H1 (cell line): ENCODE measurements at regions not wholly inside any gene's neighbourhood (a gene's known extent, or its start where the extent isn't known, plus 50 kb on each side); places are given as distances from the start of the nearest gene placed in this dataset.

Experiments
- CTCF ChIA-PET: fragments of 300-600 bp; sonication (Branson Sonifier 250); formaldehyde crosslinking; loops from one replicate; lab custom pipeline; 2021; ENCODE audit not compliant: partially characterized antibody; lab: Charles Lee
- POLR2A ChIA-PET: fragments of 300-600 bp; sonication (Branson Sonifier 250); formaldehyde crosslinking; loops from one replicate; lab custom pipeline; 2021; ENCODE audit warnings: inconsistent platforms; ENCODE audit not compliant: partially characterized antibody; lab: Charles Lee
- DNase-seq, 2 experiments: peaks; one replicate each; pipeline versions ENCODE4 v3.0.0 to v3.0.0-alpha.2; 2010 to 2022; ENCODE audit warnings: low spot score in 2 of 2, low read depth in 1 of 2, mixed read lengths in 1 of 2
- FAIRE-seq: peaks from 2 replicates; lab custom pipeline; 2011; peaks lifted over from hg19 to GRCh38; lab: Jason Lieb, UNC
- H2AFZ ChIP-seq: 2 replicates; pipeline ENCODE4 v1.8.1; 2012; ENCODE audit warnings: low read length, inconsistent platforms
- H2AK5ac ChIP-seq: 2 replicates; pipeline ENCODE4 v1.6.1; 2013; ENCODE audit warnings: low read depth, low read length
- H2BK120ac ChIP-seq: replicated peaks from 2 replicates; pipeline ENCODE3; 2013; ENCODE audit warnings: low read depth, low read length, inconsistent platforms
- H2BK12ac ChIP-seq: 2 replicates; pipeline ENCODE4 v1.6.1; 2013; ENCODE audit warnings: low read depth, low read length
- H2BK15ac ChIP-seq: 2 replicates; pipeline ENCODE4 v1.6.1; 2013; ENCODE audit warnings: low read length
- H2BK20ac ChIP-seq: 2 replicates; pipeline ENCODE4 v1.6.1; 2013; ENCODE audit warnings: low read length
- H2BK5ac ChIP-seq: 2 replicates; pipeline ENCODE4 v1.6.1; 2013; ENCODE audit warnings: low read depth, low read length
- H3K14ac ChIP-seq: 2 replicates; pipeline ENCODE4 v1.6.1; 2013; ENCODE audit warnings: inconsistent platforms; ENCODE audit not compliant: insufficient read length
- H3K18ac ChIP-seq: 2 replicates; pipeline ENCODE4 v1.6.1; 2013; ENCODE audit warnings: low read length; ENCODE audit errors: extremely low read depth
- H3K23ac ChIP-seq: 2 replicates; pipeline ENCODE4 v1.6.1; 2013; ENCODE audit warnings: inconsistent platforms; ENCODE audit not compliant: insufficient read length
- H3K23me2 ChIP-seq: 2 replicates; pipeline ENCODE4 v1.6.1; 2013; ENCODE audit warnings: low read depth, low read length
- H3K27ac ChIP-seq: 2 replicates; pipeline ENCODE4 v1.6.1; 2011; ENCODE audit warnings: low read depth, low read length, inconsistent platforms
- H3K27me3 ChIP-seq, 4 experiments: replicated peaks in 1 of 4; 1 replicate in 1 of 4; 2 replicates in 3 of 4; pipeline versions ENCODE4 v1.6.1 to v1.8.1; 2011 to 2013; ENCODE audit warnings: low read length in 3 of 4, mild to moderate bottlenecking in 3 of 4, inconsistent platforms in 2 of 4, mixed read lengths in 2 of 4, moderate library complexity in 1 of 4; ENCODE audit not compliant: control insufficient read depth in 3 of 4, insufficient read depth in 3 of 4; ENCODE audit errors: extremely low read depth in 1 of 4
- H3K36me3 ChIP-seq, 4 experiments: 2 replicates each; pipeline versions ENCODE4 v1.6.1 to v1.8.1; 2011 to 2013; ENCODE audit warnings: mild to moderate bottlenecking in 4 of 4, low read length in 3 of 4, moderate library complexity in 2 of 4, control low read depth in 1 of 4, inconsistent platforms in 1 of 4; ENCODE audit not compliant: insufficient read depth in 4 of 4, control insufficient read depth in 2 of 4
- H3K4ac ChIP-seq: replicated peaks from 2 replicates; pipeline ENCODE3; 2013; ENCODE audit warnings: low read length, low read depth, mixed read lengths, inconsistent platforms; ENCODE audit not compliant: insufficient read length
- H3K4me1 ChIP-seq, 4 experiments: replicated peaks in 1 of 4; 1 replicate in 1 of 4; 2 replicates in 3 of 4; pipeline versions ENCODE4 v1.6.1 to v1.8.1; 2011 to 2013; ENCODE audit warnings: low read length in 3 of 4, inconsistent platforms in 2 of 4, mixed read lengths in 1 of 4; ENCODE audit not compliant: insufficient read depth in 4 of 4, control insufficient read depth in 3 of 4
- H3K4me2 ChIP-seq, 2 experiments: 2 replicates each; pipeline versions ENCODE4 v1.6.1 to v1.8.1; 2011 to 2013; ENCODE audit warnings: low read depth in 2 of 2, low read length in 2 of 2, control low read depth in 1 of 2, inconsistent platforms in 1 of 2, mild to moderate bottlenecking in 1 of 2; ENCODE audit not compliant: insufficient read depth in 1 of 2
- H3K4me3 ChIP-seq, 4 experiments: fragments of 200-600, 300-600 bp in 1 of 4; sonication (generic), shearing (Covaris generic), sonication (Bioruptor Twin) in 1 of 4; 2 replicates each; pipeline versions ENCODE4 v1.5.1 to v1.8.1; 2011 to 2016; ENCODE audit warnings: low read length in 4 of 4, low read depth in 3 of 4, control low read depth in 2 of 4, inconsistent platforms in 2 of 4, mild to moderate bottlenecking in 2 of 4, mixed read lengths in 1 of 4, moderate library complexity in 1 of 4; ENCODE audit not compliant: insufficient read depth in 2 of 4; ENCODE audit errors: extremely low read depth in 1 of 4
- H3K56ac ChIP-seq: replicated peaks from 2 replicates; pipeline ENCODE3; 2013; ENCODE audit warnings: low read depth, mild to moderate bottlenecking, mixed read lengths, low read length, inconsistent platforms; ENCODE audit not compliant: insufficient read length
- H3K79me1 ChIP-seq: 2 replicates; pipeline ENCODE4 v1.6.1; 2013; ENCODE audit warnings: low read depth, low read length, control low read depth
- H3K79me2 ChIP-seq, 2 experiments: 2 replicates each; pipeline versions ENCODE4 v1.6.1 to v1.8.1; 2012 to 2013; ENCODE audit warnings: low read length in 2 of 2, mild to moderate bottlenecking in 2 of 2, inconsistent platforms in 1 of 2; ENCODE audit not compliant: insufficient read depth in 2 of 2, control insufficient read depth in 1 of 2
- H3K9ac ChIP-seq, 4 experiments: replicated peaks in 1 of 4; 1 replicate in 1 of 4; 2 replicates in 3 of 4; pipeline versions ENCODE4 v1.6.1 to v1.8.1; 2011 to 2013; ENCODE audit warnings: low read depth in 3 of 4, low read length in 3 of 4, control low read depth in 2 of 4, mild to moderate bottlenecking in 2 of 4, moderate library complexity in 2 of 4, inconsistent platforms in 1 of 4; ENCODE audit errors: extremely low read depth in 1 of 4
- H3K9me3 ChIP-seq, 2 experiments: 2 replicates each; pipeline versions ENCODE4 v1.6.1 to v1.8.1; 2012 to 2013; ENCODE audit warnings: mild to moderate bottlenecking in 2 of 2, moderate library complexity in 2 of 2, control low read depth in 1 of 2, inconsistent platforms in 1 of 2, low read depth in 1 of 2, low read length in 1 of 2, mixed read lengths in 1 of 2; ENCODE audit not compliant: insufficient read depth in 2 of 2
- H4K20me1 ChIP-seq, 2 experiments: replicated peaks in 1 of 2; 2 replicates each; pipeline versions ENCODE3 to v1.8.1; 2011 to 2013; ENCODE audit warnings: inconsistent platforms in 2 of 2, low read length in 2 of 2, mild to moderate bottlenecking in 1 of 2; ENCODE audit not compliant: insufficient read depth in 2 of 2, control insufficient read depth in 1 of 2
- H4K5ac ChIP-seq: 2 replicates; pipeline ENCODE4 v1.6.1; 2013; ENCODE audit warnings: low read length, low read depth, mixed read lengths, inconsistent platforms; ENCODE audit not compliant: insufficient read length
- H4K8ac ChIP-seq: 2 replicates; pipeline ENCODE4 v1.8.0; 2013; ENCODE audit warnings: mild to moderate bottlenecking, moderate library complexity, low read length, inconsistent platforms; ENCODE audit not compliant: insufficient read depth; ENCODE audit errors: extremely low read depth
- H4K91ac ChIP-seq: replicated peaks from 2 replicates; pipeline ENCODE3; 2013; ENCODE audit warnings: low read length, mixed read lengths, inconsistent platforms; ENCODE audit not compliant: insufficient read length
- BRCA1 ChIP-seq: IDR thresholded peaks from 2 replicates; pipeline ENCODE4 v1.6.1; 2012; ENCODE audit warnings: low read depth, low read length, improper control_type of control experiment
- CTBP2 ChIP-seq: IDR thresholded peaks from 2 replicates; pipeline ENCODE4 v1.7.0; 2011; ENCODE audit warnings: borderline replicate concordance, mild to moderate bottlenecking, moderate library complexity, mixed read lengths, low read length; ENCODE audit not compliant: insufficient read depth, insufficient read length
- KDM5A ChIP-seq: fragments of 200-600 bp; IDR thresholded peaks from 2 replicates; pipeline ENCODE4 v1.7.1; 2012; ENCODE audit warnings: mild to moderate bottlenecking, low read length, inconsistent platforms, mixed read lengths
- POLR2A ChIP-seq, 2 experiments: IDR thresholded peaks; 1 replicate in 1 of 2; 2 replicates in 1 of 2; pipeline ENCODE4 v1.6.1; 2011; ENCODE audit warnings: low read depth in 2 of 2, low read length in 2 of 2, mild to moderate bottlenecking in 2 of 2; ENCODE audit errors: control extremely low read depth in 1 of 2
- POU5F1 ChIP-seq: IDR thresholded peaks from 2 replicates; pipeline ENCODE4 v1.6.1; 2011; ENCODE audit warnings: low read depth, mild to moderate bottlenecking, low read length, moderate library complexity
- RAD21 ChIP-seq, 2 experiments: IDR thresholded peaks in 1 of 2; conservative IDR thresholded peaks in 1 of 2; 2 replicates each; pipeline ENCODE4 v1.6.1; 2011; ENCODE audit warnings: low read depth in 2 of 2, low read length in 2 of 2, improper control_type of control experiment in 1 of 2, inconsistent platforms in 1 of 2, mild to moderate bottlenecking in 1 of 2, moderate library complexity in 1 of 2
- RFX5 ChIP-seq: IDR thresholded peaks from 2 replicates; pipeline ENCODE4 v1.6.1; 2011; ENCODE audit warnings: low read depth, low read length, improper control_type of control experiment, borderline replicate concordance
- SAP30 ChIP-seq: fragments of 300-600 bp; sonication (generic); IDR thresholded peaks from 2 replicates; pipeline ENCODE4 v1.7.1; 2012; ENCODE audit warnings: low read length, moderate library complexity, mild to moderate bottlenecking, inconsistent platforms; ENCODE audit not compliant: insufficient read depth, insufficient replicate concordance
- SP2 ChIP-seq: IDR thresholded peaks from 2 replicates; pipeline ENCODE4 v1.6.1; 2012; ENCODE audit warnings: mild to moderate bottlenecking, low read length, inconsistent platforms
- TAF1 ChIP-seq: IDR thresholded peaks from 2 replicates; pipeline ENCODE4 v1.6.1; 2011; ENCODE audit warnings: mild to moderate bottlenecking, low read depth, low read length

GRCh38 chr11:127888386-127888785 lies 699.0 kb downstream of the ETS1 start:
- no peaks in the 10 kb centered on the region for H4K20me1 ChIP-seq
- H2AK5ac ChIP-seq = no peak overlapping the region
- H3K27ac ChIP-seq = no peak overlapping the region
- CTCF ChIA-PET = no interaction called here
- no peaks in the 10 kb centered on the region for H3K36me3 ChIP-seq
- no peak overlapping the region for H4K91ac ChIP-seq
- no peak overlapping the region for H2BK120ac ChIP-seq
- no peaks in the 10 kb centered on the region for H3K4me1 ChIP-seq
- H3K23ac ChIP-seq = no peak overlapping the region
- no peak overlapping the region for H4K8ac ChIP-seq
- H2BK15ac ChIP-seq = no peak overlapping the region
- no peak overlapping the region for H2BK20ac ChIP-seq
- no peak overlapping the region for H3K9ac ChIP-seq
- no peak overlapping the region for H3K4me3 ChIP-seq
- H3K18ac ChIP-seq = no peak overlapping the region
- TF ChIP-seq KDM5A (no peak), TAF1 (no peak), POU5F1 (no peak), SAP30 (no peak), SP2 (no peak), RAD21 (IDR thresholded peaks at IDR 0.05 in 1 of 2, conservative IDR thresholded peaks at IDR 0.05 in 1 of 2; ENCODE audit: low read depth in 2 of 2, low read length in 2 of 2) (no peak), POLR2A (IDR thresholded peaks at IDR 0.05; ENCODE audit: control extremely low read depth in 1 of 2, low read depth in 2 of 2, low read length in 2 of 2) (no peak), CTBP2 (no peak), BRCA1 (no peak), RFX5 (no peak)
- TF ChIP-seq, all 59 proteins: peak for 0
- DNase-seq = no peak
- no peak overlapping the region for H2BK5ac ChIP-seq
- H3K4me2 ChIP-seq = no peak overlapping the region
- peaks cover 12 to 13% of the 10 kb centered on the region in 2 experiments; a peak in 3 of 4 replicates for H3K9me3 ChIP-seq
- POLR2A ChIA-PET = no interaction called here
- no peak overlapping the region for H3K14ac ChIP-seq
- no peak overlapping the region for H2AFZ ChIP-seq
- H3K4ac ChIP-seq = no peak overlapping the region
- H2BK12ac ChIP-seq = no peak overlapping the region
- H3K23me2 ChIP-seq = no peaks in the 10 kb centered on the region
- H3K79me2 ChIP-seq = no peaks in the 10 kb centered on the region
- no peak for FAIRE-seq
- H3K27me3 ChIP-seq = peaks cover 0 to 1% (median 0%) of the 10 kb centered on the region in 4 experiments; a peak in 1 of 7 replicates
- no peak overlapping the region for H3K56ac ChIP-seq
- no peaks in the 10 kb centered on the region for H3K79me1 ChIP-seq
- no peak overlapping the region for H4K5ac ChIP-seq
